RKO (cell line): ENCODE measurements at regions not wholly inside any gene's neighbourhood (a gene's known extent, or its start where the extent isn't known, plus 50 kb on each side); places are given as distances from the start of the nearest gene placed in this dataset.
"Not testable (repeated sequence)": the region's sequence is repeated elsewhere in the genome, so short reads cannot be mapped to it uniquely, and the experiment has no call there.

ENCODE experiments used
- DNase-seq: peaks from one replicate; pipeline ENCODE4 v3.0.0-alpha.2; 2016; ENCODE audit warnings: low spot score

- DNase-seq = no peak
Measured at GRCh38 chr16:8062677-8063076, 527.6 kb downstream of the TMEM114 start.

DNA sequence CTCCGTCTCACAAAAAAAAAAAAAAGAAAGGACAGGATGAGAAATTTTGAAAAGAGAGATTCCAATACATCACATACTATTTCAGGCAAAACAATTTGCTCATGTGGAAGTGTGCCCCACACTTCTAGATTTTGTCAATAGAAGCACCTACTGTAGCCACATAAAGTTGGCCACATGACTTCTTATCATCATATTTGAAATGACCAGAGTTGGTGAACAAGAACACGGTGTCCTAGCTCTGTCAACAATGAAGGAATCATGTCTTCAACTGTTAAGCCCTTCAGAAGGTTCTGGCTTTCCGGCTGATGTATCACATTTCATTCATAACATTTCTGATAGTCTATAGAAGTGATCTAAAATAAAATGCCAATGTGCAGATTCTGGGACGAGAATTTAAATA is 534.5 kb downstream of the TMEM114 start:
- no peak for DNase-seq

DNA sequence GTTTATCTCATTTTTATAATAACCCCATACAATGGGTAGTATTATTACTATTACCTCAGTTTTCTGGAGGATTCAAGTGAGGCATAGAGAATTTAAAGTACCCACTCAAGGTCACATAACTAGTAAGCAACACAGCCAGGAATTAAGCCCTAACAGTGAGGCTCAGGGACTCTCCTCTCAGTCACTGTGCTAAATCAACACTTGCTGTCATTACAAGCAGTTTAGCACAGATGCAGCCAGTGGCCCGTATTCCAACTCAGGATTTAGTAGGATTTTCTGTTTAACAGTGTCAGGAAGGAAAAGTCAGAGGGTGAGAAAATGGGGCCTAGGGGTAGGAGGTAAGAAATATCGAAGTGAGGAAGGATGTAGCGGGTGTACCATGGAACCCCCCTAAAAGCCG is 536.9 kb downstream of the TMEM114 start:
- no peak for DNase-seq

DNA sequence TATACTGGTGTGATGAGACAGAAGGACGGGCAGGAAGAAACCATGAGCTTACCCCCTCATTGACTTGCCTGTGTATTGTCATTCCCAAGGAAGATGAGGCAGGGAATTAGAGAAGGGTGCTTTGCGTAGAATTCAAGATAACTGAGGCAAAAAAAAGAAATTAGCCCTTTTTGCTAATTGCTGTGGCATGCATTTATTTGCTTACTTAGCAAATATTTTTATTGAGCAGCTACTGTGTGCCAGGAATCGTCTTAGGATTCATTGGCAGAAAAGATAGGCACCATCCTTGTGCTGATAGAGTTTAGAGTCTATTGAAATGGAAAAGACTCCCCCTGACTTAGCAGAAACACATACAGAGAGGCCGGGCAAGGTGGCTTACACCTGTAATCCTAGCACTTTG is 541.9 kb downstream of the TMEM114 start:
- DNase-seq = no peak

DNA sequence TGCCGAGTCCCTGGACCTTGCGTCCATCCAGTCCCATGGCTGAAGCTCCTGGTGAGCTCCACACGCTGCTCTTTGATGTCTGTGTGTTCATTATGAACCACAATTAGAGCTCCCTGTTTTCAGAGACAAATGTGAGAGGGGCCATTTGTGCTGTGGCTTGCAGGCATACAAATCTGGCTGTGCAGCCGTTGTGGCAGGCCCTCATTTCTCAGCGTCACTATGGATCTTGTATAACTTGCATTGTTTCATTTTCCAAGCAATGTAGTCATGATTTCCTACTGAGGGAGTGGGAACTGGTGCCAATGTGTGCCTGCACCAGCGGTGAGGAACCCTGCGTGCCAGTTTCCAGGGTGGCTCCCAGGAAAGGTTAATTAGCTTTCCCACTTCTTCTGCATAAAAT is 542.6 kb downstream of the TMEM114 start:
- DNase-seq = no peak

DNA sequence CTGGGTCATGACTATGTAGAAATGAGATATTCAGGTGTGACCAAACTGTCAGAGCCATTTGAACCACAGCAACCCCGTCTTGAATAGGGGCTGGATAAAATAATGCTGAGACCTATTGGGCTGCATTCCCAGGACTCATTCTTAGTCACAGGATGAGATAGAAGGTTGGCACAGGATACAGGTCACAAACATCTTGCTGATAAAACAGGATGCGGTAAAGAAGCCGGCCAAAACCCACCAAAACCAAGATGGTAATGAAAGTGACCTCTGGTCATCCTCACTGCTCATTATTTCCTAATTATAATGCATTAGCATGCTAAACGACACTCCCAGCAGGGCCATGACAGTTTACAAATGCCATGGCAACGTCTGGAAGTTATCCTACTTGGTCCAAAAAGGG is 545.5 kb downstream of the TMEM114 start:
- DNase-seq = peak; percentile 19

GRCh38 chr16:8032406-8032805 is 557.9 kb downstream of the TMEM114 start:
- DNase-seq = no peak

DNA sequence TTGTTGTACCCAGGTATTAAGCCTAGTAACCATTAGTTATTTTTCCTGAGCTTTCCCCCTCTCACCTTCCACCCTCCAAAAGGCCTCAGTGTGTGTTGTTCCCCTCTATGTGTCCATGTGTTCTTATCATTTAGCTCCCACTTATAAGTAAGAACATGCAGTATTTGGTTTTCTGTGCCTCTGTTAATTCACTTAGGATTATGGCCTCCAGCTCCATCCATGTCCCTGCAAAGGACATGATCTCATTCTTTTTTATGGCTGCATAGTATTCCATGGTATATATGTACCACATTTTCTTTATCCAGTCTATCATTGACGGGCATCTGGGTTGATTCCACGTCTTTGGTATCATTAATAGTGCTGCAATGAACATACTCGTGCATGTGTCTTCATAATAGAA is 560.3 kb downstream of the TMEM114 start:
- DNase-seq = not testable (repeated sequence)

- DNase-seq = peak; percentile 29
Measured at GRCh38 chr16:8026450-8026849, 563.9 kb downstream of the TMEM114 start.

- no peak for DNase-seq
Measured at GRCh38 chr16:8023326-8023725, 567.0 kb downstream of the TMEM114 start.

GRCh38 chr16:8005096-8005860 is 585.0 kb downstream of the TMEM114 start:
- DNase-seq = no peak

GRCh38 chr16:7998789-7999453 is 591.4 kb downstream of the TMEM114 start:
- DNase-seq = no peak

GRCh38 chr16:7997966-7998365 is 592.3 kb downstream of the TMEM114 start:
- no peak for DNase-seq

DNA sequence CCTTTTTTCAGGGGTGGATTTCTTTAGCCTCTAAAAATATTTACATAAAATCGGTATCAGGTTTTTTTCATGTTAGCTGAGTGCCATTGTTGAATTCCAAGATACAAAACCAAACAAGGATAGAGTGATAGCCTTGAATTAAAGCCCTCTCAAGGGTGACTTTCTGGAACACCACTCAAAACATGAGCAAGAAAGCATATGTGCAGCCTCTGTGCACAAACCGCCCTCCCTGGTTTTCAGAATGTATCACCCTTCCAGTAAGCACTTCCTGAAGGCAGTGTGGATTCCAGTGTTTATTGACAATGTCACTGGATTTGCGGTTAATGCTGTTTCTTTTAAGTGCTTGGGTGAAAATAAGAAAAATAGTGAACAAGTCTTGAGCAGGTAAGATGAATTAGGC is 597.7 kb downstream of the TMEM114 start:
- DNase-seq = no peak

DNA sequence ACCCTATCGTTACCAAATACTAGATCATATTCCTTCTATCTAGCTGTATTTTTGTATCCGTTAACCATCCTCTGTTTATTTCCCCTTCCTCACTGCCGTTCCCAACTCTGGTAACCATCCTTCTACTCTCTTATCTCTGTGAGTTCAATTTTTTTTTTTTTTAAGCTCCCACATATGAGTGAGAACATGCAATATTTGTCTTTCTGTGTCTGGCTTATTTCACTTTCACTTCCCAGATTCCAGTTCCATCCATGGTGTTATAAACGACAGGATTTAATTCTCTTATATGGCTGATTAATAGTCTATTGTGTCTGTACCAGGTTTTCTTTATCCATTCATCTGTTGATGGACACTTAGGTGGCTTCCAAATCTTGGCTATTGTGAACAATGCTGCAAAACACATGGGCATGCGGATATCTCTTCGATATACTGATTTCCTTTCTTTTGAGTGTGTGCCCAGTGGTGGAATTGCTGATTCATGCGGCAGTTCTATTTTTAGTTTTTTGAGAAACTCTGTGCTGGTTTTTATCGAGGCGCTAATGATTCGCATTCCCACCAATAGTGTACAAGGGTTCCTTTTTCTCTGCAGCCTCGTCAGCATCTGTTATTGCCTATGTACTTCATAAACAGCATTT is 599.6 kb downstream of the TMEM114 start:
- no peak for DNase-seq

- DNase-seq = no peak
Measured at GRCh38 chr16:7983676-7984075, 606.6 kb downstream of the TMEM114 start.

DNA sequence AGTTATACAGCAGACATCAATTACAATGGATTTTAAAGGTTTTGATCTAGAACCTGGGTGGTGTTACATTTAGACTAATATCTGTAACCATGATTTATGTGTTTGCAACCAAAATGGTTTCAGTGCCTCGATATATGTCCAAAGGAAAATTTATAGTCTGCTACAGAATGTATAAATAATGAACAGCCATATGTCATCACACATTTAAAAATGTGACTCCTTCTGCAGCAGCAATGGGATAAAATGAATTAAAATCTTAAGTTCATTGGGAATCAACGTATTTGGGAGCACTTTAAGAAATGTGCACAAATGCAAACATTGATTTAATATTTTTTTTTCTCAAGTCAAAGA is 610.2 kb downstream of the TMEM114 start:
- DNase-seq = no peak

DNA sequence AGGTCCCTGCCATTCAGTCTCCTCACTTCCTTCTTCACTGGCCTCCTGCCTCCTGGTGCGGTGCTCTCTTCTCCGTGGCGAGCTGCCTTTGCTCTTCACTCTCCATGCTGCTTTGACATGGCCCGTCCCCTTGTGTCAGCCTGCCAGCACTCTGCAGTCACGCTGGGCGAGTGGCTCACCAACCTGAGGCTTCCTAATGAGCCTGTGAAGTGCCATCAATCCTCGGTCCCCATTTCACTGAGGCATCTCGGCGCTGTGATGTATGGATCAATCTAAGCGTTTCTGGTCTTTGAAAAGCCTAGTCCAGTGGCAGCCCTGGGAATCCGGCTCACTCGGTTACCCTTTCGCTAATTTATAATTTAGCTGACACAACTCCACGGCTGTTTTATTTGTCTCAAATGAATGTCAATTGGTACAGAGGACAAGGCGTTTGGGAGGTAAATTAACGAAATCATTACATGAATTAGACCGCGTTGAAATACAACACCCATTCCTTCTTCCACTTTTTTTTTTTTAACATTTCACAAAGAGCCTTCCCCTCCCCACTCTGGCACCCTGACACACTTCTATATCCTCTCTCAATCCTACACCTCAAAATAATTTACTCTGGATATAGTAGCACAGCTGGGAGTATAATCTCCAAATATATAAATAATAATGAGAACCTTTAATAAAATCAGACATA is 610.7 kb downstream of the TMEM114 start:
- no peak for DNase-seq

- DNase-seq = no peak
Measured at GRCh38 chr16:7976563-7976962, 613.7 kb downstream of the TMEM114 start.

GRCh38 chr16:7976125-7976524 is 614.2 kb downstream of the TMEM114 start:
- DNase-seq = no peak

GRCh38 chr16:7967996-7968509 is 622.3 kb downstream of the TMEM114 start:
- DNase-seq = no peak

GRCh38 chr16:7964744-7965143 is 625.6 kb downstream of the TMEM114 start:
- no peak for DNase-seq

DNA sequence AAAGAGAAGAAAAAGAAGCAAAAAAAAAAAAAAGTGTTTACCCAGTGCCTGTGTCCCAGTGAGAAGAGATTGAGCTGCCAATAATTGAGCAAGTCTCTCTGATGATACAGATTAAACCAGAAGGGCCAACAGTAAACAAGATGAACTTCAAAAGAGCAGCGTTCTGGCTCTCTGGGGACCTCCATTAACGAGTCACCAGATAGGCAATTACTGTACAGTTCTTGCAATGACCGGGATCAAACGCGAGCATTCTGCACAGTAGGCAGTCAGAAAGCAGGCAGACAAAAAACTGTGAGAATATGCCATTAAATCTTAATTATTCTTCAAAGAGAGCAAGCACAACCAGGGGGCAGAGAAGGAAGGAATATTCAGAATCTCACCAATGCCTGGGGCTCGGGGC is 626.1 kb downstream of the TMEM114 start:
- no peak for DNase-seq
